ENCODE measurements at regions not wholly inside any gene's neighbourhood (a gene's known extent, or its start where the extent isn't known, plus 50 kb on each side); places are given as distances from the start of the nearest gene placed in this dataset.

DNA sequence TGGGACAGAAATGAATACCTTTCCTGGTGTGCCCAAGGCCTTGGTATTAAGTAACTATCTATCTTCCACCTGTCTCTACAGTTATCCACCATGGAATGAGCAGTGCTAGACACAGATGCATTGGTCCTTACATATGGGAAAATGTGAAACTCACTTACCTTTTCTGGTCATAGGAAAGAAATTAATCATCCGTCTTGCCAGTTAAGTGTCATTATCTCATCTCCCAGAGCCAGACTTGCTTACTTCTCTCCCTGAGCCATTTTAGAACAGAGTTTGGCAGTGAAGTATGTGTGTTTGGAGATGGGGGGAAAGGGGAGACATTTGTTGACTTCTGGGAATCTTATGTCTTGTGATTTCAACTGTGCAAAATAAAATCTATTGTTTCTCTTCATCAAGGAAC, 1211.0 kb upstream of the CDH6 start:
- no peak for DNase-seq

DNA sequence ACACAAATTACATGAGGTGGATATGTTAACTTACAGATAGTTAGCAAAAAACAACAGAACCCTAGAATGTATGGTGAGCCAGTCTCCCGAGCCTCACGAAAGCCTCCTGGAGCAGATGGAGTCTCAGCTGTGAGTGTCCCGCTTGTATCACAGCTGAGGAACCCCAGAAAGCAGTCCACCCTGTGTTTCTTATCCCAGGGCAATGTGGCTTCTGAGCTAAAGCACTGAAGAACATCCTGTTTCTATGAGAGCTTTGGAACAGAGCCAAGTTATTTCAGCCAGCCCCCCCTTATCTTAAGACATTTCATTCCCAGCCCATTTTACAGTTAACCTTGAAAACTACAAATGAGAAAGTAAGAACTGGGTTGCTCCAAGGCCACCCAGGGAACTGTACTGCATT, 1220.9 kb upstream of the CDH6 start:
- no peak for DNase-seq

DNA sequence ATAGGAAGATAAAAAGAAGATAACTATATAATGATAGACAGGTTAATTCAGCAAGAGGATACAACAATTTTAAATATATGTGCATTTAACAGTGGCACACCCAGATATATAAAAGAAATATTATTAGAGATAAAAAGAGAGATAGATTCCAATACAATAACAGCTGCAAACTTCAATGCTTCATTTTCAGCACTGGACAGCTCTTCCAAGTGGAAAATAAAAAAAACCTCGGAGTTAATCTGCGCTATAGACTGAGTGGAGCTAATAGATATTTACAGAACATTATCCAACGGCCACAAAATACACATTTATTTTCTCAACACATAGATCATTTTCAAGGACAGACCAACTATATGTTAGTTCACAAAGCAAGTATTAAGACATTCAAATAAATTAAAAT, 1229.5 kb upstream of the CDH6 start:
- DNase-seq: no peak

- no peak for DNase-seq
Observed at GRCh38 chr5:29960323-29960722, 1233.2 kb upstream of the CDH6 start.

DNA sequence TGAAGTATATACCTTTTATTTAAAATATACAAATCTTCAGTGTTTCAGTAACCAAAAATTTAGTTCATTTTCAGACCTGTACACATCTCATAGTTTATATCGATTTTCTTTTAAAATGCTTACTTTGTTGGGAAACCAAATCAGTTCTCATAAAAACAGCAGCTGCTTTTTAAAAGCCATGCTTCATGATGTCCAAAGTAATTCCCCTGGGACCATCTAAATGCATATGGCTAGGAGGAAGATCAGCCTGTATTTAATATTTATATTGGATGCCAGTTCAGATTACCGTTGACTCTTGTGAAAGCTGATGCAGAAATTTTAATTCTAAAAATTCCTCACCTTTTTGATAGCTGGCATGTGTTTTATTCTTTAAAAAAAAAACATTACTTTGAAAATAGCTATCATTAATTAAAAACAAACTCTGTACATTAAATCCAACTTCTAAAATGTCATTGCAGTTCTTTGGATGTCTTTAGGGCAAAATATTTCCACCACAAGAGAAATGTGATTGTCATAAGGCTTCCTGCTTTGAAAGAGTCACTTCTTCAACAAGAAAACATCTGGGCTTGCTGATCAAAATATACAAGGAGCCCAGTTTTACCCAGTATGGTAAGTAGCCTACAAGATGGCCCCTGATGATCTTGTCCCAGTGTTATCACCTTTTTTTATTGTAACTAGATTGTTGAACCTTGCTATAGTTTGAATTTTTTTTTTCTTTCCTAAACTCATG, 1242.9 kb upstream of the CDH6 start:
- DNase-seq: no peak

DNA sequence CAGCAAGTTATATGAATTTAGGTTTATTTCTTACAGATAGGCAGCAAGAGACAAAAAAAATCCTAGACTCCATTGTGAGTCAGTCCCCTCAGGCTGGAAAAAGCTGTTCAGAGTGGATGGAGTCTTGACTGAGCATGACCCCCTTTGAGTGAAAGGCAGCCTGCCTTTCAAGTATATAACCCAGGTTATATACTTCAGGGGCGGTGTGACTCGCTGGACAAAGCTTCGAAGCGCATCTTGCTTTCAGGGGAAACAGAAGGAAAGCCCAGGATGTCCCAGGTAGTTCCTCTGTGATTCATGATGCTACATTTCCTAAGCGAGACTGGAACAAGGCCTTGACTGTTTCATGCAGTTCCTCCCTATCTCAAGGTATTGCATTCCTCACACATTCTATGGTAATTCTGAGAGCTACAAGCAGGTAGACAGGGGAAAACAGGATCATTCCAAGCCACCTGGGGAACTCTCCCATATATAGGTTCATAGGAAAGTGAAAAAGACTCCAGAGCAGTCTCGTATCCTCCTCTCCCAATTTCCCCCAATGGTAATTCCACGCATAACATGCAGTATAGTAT, 1244.1 kb upstream of the CDH6 start:
- DNase-seq: no peak

GRCh38 chr5:29944327-29944726, 1249.2 kb upstream of the CDH6 start:
- DNase-seq: no peak

DNA sequence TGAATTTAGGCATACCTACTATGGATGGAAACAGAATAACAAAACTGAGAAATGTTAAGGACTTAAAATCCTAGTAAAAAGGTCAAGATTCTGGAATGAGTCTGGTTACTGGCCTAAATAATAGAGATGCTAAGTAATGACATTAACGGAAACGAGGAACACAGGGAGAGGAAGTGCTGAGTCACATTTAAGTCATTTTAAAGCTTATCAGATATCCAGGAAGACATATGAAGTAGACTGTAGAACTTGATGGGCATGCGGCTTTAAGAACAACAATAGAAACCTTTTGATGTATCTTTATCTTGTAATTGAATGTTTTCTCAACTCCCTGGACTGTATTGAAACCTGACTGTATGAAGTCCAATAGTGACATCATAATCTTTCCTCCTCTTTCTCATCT, 1251.4 kb upstream of the CDH6 start:
- DNase-seq: no peak

DNA sequence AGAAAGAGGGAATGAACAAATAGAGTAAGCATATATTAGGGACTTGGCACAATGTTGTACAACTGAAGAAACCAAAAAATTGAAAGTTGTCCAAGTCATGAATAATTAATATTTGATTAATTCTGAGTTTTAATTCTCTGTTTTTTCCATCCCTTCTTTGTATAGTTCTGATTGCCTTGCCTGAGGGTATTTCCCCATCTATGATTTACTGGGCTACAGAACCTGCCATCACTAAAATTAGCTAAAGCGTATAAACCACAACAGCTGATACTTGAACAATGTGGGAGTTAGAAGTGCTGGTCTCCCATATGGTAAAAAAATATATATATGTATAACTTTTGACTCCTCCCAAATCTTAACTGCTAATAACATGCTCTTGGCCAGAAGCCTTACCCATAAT, 1253.5 kb upstream of the CDH6 start:
- DNase-seq: no peak

DNA sequence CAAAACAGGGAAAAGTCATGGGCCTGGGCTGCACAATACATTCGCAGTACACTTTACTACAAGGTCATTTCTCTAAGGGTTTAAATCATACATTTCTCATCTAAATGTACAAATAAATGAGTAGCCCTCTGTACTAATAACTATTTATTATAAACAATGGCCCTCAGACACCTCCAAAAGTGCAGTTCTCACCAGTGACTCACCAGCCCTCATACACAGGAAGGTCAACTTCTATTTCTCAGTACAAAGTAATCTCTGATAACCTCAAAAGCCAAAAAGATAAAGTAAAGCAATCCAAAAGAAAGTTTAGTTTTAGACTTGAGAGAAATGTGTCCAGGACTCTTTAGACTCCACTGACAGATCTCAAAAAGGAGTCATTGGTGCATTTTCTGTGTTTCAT, 1258.1 kb upstream of the CDH6 start:
- DNase-seq: no peak

- no peak for DNase-seq
Observed at GRCh38 chr5:29930316-29930715, 1263.2 kb upstream of the CDH6 start.

- DNase-seq: no peak
Observed at GRCh38 chr5:29924107-29924506, 1269.4 kb upstream of the CDH6 start.

DNA sequence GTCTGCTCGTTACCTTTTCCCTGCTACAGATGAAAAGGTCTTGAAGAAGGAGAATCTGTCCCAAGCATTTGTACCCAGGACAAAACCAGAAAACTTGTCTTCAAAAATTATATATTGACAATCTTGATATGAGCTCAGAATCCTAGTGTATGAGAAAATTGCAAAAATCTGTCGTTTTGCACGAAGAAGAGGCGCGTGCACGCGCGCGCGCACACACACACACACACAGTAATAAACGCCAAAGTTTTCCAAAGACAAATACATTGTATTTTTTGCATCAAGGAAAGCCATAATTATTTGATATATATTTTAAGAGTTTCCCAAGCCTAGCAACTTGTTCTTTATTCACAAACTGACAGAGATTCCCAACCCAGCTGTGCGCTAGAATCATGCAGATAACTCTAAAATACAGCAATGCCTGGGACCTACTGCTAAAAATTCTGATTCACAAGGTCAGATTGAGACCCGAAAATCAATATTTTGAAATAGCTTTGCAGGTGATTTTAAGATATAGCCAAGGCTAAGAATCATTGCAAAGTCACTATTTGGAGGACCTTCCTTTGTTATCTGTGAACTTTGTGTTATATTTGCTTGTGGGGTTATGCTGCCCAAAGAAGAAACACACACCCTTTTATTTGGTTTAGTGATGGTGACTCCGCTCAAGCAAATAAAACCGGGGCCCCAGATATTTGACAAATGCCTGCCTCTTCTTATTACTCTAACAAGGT, 1287.7 kb upstream of the CDH6 start:
- DNase-seq: no peak

DNA sequence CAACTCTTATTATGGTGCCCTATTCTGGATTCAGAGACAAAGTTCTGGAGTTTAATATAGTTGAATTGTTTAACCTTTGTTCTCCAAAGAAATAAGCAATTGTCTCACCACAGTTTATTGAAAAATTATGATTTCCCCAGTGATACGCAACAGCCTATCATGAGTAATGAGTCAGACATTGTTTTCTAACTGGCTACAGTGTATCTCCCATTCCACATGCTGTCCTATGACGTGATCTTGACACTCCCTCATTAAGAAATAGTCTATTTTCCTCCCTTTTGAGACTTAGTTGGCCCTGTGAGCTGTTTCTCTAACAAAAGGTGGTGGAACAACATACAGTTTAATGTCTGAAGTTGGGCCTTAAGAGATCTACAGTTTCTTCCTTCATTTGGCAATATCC, 1290.6 kb upstream of the CDH6 start:
- no peak for DNase-seq

GRCh38 chr5:29899583-29899982, 1293.9 kb upstream of the CDH6 start:
- DNase-seq: no peak

- no peak for DNase-seq
Observed at GRCh38 chr5:29897916-29898315, 1295.6 kb upstream of the CDH6 start.

- no peak for DNase-seq
Observed at GRCh38 chr5:29896646-29897045, 1296.8 kb upstream of the CDH6 start.

GRCh38 chr5:29894668-29895067, 1298.8 kb upstream of the CDH6 start:
- no peak for DNase-seq

- no peak for DNase-seq
Observed at GRCh38 chr5:29889051-29889450, 1304.4 kb upstream of the CDH6 start.

DNA sequence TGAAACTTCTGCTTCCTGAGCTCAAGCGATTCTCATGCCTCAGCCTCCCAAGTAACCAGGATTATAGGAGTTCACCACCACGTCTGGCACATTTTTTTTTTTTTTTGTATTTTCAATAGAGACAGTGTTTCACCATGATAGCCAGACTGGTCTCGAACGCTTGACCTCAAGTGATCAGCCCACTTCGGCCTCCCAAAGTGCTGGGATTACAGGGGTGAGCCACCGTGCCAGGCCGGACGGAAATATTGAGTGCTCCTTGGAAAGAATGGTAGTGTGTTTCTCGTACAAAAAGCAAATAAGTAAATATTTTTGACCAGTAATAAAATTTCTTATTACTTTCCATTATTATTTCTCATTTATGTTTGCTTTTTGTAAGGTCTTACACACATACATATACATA, 1307.9 kb upstream of the CDH6 start:
- no peak for DNase-seq

GRCh38 chr5:29882036-29882435, 1311.5 kb upstream of the CDH6 start:
- DNase-seq: no peak

GRCh38 chr5:29879401-29879800, 1314.1 kb upstream of the CDH6 start:
- no peak for DNase-seq

- no peak for DNase-seq
Observed at GRCh38 chr5:29878599-29878998, 1314.9 kb upstream of the CDH6 start.
